ENCODE measurements at regions not wholly inside any gene's neighbourhood (a gene's known extent, or its start where the extent isn't known, plus 50 kb on each side); places are given as distances from the start of the nearest gene placed in this dataset.

DNA sequence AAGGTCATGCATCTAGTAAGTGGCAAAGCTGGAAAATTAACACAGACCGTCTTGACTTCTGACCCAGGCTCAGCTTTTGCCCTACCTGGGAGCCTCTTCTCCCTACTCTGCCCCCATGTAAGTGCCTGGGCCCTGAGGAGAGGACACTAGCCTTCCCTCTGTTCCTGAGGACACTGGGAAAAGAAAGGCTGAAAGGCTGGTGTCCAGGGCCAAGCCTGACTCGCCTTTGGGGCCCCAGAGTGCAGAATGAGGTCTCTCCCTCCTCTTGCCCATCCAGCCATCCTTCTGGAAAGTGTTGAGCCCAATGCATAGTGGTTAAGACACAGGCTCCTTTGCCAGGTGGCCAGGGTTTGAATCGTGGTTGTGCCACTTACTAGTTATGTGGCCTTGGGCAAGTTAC lies 91.5 kb downstream of the PJA1 start:
- BruUV-seq (replicated peaks), result no TSS peak
- CTCF ChIA-PET, result no interaction called here
- POLR2A ChIA-PET, result no interaction called here
- no peak overlapping the region for H3K4me3 ChIP-seq (ENCODE audit: low read depth in 2 of 2, low read length in 2 of 2)
- H3K36me3 ChIP-seq (ENCODE audit: control insufficient read depth, insufficient read depth, low read length), result no peaks in the 10 kb centered on the region
- no peak for DNase-seq (ENCODE audit: low read depth, low spot score)
- no peak for ATAC-seq
- H3K27me3 ChIP-seq (ENCODE audit: control insufficient read depth, insufficient read depth, low read length), result no peaks in the 10 kb centered on the region
- intact Hi-C loops (cut with micrococcal nuclease; ENCODE audit: unreplicated experiment) (no loop called here), in situ Hi-C loops (cut with HindIII; ENCODE audit: low pct_unique_long_range_greater_than_20kb, low sequenced_read_pairs) (no loop called here)
- H3K4me1 ChIP-seq (ENCODE audit: control insufficient read depth, insufficient read depth, low read length), result no peaks in the 10 kb centered on the region
- no peak overlapping the region for H3K27ac ChIP-seq (ENCODE audit: low read length)
- TF ChIP-seq POLR2AphosphoS5 (IDR thresholded peaks at IDR 0.05; ENCODE audit: low read depth, low read length) (no peak), TCF7L2 (IDR thresholded peaks at IDR 0.05; ENCODE audit: low read depth, low read length) (no peak), SIN3A (IDR thresholded peaks at IDR 0.05; ENCODE audit: borderline replicate concordance, insufficient read depth, low read depth, low read length) (no peak)
- TF ChIP-seq, protein P1, sequence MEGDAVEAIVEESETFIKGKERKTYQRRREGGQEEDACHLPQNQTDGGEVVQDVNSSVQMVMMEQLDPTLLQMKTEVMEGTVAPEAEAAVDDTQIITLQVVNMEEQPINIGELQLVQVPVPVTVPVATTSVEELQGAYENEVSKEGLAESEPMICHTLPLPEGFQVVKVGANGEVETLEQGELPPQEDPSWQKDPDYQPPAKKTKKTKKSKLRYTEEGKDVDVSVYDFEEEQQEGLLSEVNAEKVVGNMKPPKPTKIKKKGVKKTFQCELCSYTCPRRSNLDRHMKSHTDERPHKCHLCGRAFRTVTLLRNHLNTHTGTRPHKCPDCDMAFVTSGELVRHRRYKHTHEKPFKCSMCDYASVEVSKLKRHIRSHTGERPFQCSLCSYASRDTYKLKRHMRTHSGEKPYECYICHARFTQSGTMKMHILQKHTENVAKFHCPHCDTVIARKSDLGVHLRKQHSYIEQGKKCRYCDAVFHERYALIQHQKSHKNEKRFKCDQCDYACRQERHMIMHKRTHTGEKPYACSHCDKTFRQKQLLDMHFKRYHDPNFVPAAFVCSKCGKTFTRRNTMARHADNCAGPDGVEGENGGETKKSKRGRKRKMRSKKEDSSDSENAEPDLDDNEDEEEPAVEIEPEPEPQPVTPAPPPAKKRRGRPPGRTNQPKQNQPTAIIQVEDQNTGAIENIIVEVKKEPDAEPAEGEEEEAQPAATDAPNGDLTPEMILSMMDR (IDR thresholded peaks at IDR 0.05), result no peak
- TF ChIP-seq, protein P2, sequence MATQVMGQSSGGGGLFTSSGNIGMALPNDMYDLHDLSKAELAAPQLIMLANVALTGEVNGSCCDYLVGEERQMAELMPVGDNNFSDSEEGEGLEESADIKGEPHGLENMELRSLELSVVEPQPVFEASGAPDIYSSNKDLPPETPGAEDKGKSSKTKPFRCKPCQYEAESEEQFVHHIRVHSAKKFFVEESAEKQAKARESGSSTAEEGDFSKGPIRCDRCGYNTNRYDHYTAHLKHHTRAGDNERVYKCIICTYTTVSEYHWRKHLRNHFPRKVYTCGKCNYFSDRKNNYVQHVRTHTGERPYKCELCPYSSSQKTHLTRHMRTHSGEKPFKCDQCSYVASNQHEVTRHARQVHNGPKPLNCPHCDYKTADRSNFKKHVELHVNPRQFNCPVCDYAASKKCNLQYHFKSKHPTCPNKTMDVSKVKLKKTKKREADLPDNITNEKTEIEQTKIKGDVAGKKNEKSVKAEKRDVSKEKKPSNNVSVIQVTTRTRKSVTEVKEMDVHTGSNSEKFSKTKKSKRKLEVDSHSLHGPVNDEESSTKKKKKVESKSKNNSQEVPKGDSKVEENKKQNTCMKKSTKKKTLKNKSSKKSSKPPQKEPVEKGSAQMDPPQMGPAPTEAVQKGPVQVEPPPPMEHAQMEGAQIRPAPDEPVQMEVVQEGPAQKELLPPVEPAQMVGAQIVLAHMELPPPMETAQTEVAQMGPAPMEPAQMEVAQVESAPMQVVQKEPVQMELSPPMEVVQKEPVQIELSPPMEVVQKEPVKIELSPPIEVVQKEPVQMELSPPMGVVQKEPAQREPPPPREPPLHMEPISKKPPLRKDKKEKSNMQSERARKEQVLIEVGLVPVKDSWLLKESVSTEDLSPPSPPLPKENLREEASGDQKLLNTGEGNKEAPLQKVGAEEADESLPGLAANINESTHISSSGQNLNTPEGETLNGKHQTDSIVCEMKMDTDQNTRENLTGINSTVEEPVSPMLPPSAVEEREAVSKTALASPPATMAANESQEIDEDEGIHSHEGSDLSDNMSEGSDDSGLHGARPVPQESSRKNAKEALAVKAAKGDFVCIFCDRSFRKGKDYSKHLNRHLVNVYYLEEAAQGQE (IDR thresholded peaks at IDR 0.05; ENCODE audit: insufficient read depth in 1 of 2, low read depth in 2 of 2, low read length in 1 of 2), result no peak
- no peaks in the 10 kb centered on the region for H3K9me3 ChIP-seq (ENCODE audit: control insufficient read depth, insufficient read depth, low read depth, low read length)

DNA sequence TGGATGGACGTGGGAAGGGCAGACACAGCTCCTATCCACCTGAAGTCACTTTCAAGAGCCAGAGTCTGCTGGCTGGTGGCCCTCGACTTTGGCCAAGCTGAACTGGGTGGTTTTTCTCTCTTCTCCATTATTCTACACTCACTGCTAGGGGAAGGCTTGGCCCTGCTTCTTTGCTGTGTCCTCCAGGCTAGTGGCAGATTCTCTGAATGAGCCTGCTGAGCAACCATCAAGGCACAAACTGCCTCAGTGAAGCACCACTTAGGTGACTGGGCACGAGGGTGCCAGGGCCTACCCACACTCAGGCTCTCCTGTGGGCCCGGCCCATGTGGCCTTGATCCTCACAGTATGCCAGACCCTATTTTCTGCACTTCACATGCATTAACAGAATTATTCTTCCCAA lies 92.0 kb downstream of the PJA1 start:
- Histone ChIP-seq H3K4me3 (ENCODE audit: low read depth in 2 of 2, low read length in 2 of 2) (no peak overlapping the region), H3K4me1 (ENCODE audit: control insufficient read depth, insufficient read depth, low read length) (no peaks in the 10 kb centered on the region), H3K27me3 (ENCODE audit: control insufficient read depth, insufficient read depth, low read length) (no peaks in the 10 kb centered on the region), H3K27ac (ENCODE audit: low read length) (no peak overlapping the region), H3K36me3 (ENCODE audit: control insufficient read depth, insufficient read depth, low read length) (no peaks in the 10 kb centered on the region), H3K9me3 (ENCODE audit: control insufficient read depth, insufficient read depth, low read depth, low read length) (no peaks in the 10 kb centered on the region)
- ChIA-PET POLR2A (no interaction called here), CTCF (no interaction called here)
- intact Hi-C loops (cut with micrococcal nuclease; ENCODE audit: unreplicated experiment) (no loop called here), in situ Hi-C loops (cut with HindIII; ENCODE audit: low pct_unique_long_range_greater_than_20kb, low sequenced_read_pairs) (no loop called here)
- no peak for DNase-seq (ENCODE audit: low read depth, low spot score)
- no peak for ATAC-seq
- no TSS peak for BruUV-seq (replicated peaks)
- TF ChIP-seq, protein P1 (IDR thresholded peaks at IDR 0.05), result no peak
- no peak for TF ChIP-seq SIN3A (IDR thresholded peaks at IDR 0.05; ENCODE audit: borderline replicate concordance, insufficient read depth, low read depth, low read length)
- no peak for TF ChIP-seq POLR2AphosphoS5 (IDR thresholded peaks at IDR 0.05; ENCODE audit: low read depth, low read length)
- TF ChIP-seq TCF7L2 (IDR thresholded peaks at IDR 0.05; ENCODE audit: low read depth, low read length), result no peak
- TF ChIP-seq, protein P2 (IDR thresholded peaks at IDR 0.05; ENCODE audit: insufficient read depth in 1 of 2, low read depth in 2 of 2, low read length in 1 of 2), result no peak
